Cardiac muscle cell (in vitro differentiated cells and primary cell): ENCODE measurements at regions not wholly inside any gene's neighbourhood (a gene's known extent, or its start where the extent isn't known, plus 50 kb on each side); places are given as distances from the start of the nearest gene placed in this dataset.
A peak's percentile ranks its signal among the peaks of the same experiment; 100 is the strongest.

Source experiments
- DNase-seq, 2 donors: peaks; one replicate each; pipeline versions ENCODE4 v3.0.0 to v3.0.0-alpha.2; 2010 to 2017; ENCODE audit warnings: low read depth in 1 of 2, low spot score in 1 of 2
- H3K27ac ChIP-seq: fragments of 200-600 bp; sonication (generic); 2 replicates; pipeline ENCODE4 v1.5.1; 2016
- H3K27me3 ChIP-seq: fragments of 200-600 bp; sonication (generic); 2 replicates; pipeline ENCODE4 v1.6.0; 2016; ENCODE audit warnings: control low read depth
- H3K36me3 ChIP-seq: fragments of 200-600 bp; sonication (generic); 2 replicates; pipeline ENCODE4 v1.5.1; 2016; ENCODE audit warnings: control low read depth
- H3K4me1 ChIP-seq: fragments of 200-600 bp; sonication (generic); 2 replicates; pipeline ENCODE4 v1.8.1; 2017; ENCODE audit warnings: low read depth, mild to moderate bottlenecking, mixed run types
- H3K4me3 ChIP-seq: fragments of 200-600 bp; sonication (generic); 2 replicates; pipeline ENCODE4 v1.5.1; 2016; ENCODE audit warnings: mild to moderate bottlenecking
- H3K9me3 ChIP-seq: fragments of 200-600 bp; sonication (generic); 2 replicates; pipeline ENCODE4 v1.5.1; 2017; ENCODE audit warnings: low read depth, mild to moderate bottlenecking, control low read depth
- TF ChIP-seq, protein P1 (sequence below): IDR thresholded peaks from 2 replicates; pipeline ENCODE4 v1.5.1; 2012; ENCODE audit warnings: low read depth, mild to moderate bottlenecking, low read length

DNA sequence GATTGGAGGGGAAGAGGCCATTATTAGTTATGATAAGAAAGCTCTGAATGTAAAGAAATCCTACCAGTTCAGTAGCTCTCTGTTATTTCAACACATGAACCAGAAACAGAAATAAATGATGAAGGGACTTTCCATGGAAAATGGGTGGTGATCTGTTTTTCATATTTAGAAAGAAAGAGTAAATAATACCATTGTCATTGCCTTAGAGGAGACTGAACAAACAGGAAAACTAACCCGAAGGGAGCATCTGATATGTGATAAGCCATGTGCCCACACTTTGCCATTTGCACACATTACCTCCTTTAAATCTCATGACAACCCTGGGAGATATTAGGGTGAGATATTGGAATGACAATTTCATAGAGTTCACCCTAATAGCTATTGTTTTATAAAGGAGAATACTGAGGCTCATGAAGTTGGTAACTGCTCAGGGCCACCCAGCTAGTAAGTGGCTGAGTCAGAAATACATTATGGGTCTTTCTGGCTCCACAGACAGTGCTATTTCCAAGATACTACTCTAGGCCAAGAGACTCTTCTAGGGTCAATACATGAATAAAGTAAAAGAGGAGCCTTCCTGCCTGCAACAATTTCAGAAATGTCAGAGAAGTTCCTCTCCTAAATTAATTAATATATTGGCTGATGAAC is 111.0 kb upstream of the SLIT3 start:
- TF ChIP-seq, protein P1, sequence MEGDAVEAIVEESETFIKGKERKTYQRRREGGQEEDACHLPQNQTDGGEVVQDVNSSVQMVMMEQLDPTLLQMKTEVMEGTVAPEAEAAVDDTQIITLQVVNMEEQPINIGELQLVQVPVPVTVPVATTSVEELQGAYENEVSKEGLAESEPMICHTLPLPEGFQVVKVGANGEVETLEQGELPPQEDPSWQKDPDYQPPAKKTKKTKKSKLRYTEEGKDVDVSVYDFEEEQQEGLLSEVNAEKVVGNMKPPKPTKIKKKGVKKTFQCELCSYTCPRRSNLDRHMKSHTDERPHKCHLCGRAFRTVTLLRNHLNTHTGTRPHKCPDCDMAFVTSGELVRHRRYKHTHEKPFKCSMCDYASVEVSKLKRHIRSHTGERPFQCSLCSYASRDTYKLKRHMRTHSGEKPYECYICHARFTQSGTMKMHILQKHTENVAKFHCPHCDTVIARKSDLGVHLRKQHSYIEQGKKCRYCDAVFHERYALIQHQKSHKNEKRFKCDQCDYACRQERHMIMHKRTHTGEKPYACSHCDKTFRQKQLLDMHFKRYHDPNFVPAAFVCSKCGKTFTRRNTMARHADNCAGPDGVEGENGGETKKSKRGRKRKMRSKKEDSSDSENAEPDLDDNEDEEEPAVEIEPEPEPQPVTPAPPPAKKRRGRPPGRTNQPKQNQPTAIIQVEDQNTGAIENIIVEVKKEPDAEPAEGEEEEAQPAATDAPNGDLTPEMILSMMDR, result no peak
- no peak for DNase-seq

DNA sequence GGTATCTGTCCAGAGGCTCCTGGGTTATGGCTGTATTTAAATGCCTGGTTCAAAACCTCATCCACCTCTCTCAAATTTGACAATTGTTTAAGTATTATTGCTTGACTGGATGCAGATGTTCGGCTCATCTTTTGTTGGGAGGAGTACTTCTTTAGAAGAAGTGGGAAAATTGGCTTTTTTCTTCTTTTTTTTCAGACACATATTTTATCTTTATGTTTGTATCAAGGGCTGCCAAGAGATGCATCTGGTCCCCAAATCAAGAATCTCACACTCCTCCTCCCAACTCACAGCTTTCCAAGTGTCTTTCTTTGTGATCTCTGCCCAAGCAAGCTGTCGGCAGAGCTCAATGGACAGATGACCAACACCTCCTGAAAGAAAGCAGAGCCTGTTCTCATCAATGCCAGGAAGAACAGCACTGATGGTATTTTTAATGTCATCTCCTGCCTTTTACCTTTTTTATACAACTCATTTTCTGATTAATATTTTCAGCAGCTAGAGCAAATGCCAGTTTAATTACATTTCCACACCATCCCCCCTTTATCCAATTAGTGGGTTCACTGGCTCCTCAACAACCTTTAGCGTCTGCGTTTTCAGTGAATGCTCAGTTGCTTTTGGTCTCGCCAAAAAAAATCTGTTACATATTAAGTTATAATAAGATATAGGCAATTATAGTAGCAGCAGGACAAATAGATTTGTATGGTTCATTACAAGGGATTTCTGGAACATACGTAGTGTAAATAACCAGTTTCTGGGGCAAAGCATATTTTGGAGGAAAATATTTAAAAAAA is 110.3 kb upstream of the SLIT3 start:
- TF ChIP-seq, protein P1, result no peak
- H3K9me3 ChIP-seq, result no peaks in the 10 kb centered on the region
- H3K4me1 ChIP-seq, result peaks cover 10% of the 10 kb centered on the region
- no peak for DNase-seq
- no peaks in the 10 kb centered on the region for H3K27me3 ChIP-seq
- H3K27ac ChIP-seq, result no peak overlapping the region
- H3K36me3 ChIP-seq, result no peaks in the 10 kb centered on the region
- H3K4me3 ChIP-seq, result no peak overlapping the region

More for the DNA sequence above, 111.0 kb upstream of the SLIT3 start:
- H3K4me1 ChIP-seq, result peaks cover 10% of the 10 kb centered on the region
- H3K27me3 ChIP-seq, result no peaks in the 10 kb centered on the region
- H3K36me3 ChIP-seq, result no peaks in the 10 kb centered on the region
- H3K4me3 ChIP-seq, result no peak overlapping the region
- H3K9me3 ChIP-seq, result no peaks in the 10 kb centered on the region
- no peak overlapping the region for H3K27ac ChIP-seq

DNA sequence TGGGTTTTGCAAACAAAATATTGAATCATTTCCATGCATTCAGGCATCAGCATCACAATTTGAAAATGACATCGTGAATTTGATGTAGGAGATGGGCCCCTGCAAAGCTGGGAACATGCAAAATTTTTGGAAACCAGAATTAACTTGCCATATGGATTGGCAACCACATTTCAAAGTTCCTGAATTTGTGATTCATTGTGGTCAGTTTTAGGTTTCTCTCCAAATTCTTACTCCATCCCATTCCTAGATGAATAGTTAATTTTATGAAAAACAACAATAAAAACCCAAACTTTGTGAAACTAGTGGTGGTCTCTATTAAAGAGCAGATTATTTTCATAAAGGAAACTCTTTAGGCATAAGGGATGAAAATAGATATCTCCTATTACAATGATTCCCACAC is 107.8 kb upstream of the SLIT3 start:
- DNase-seq, result no peak
- Histone ChIP-seq H3K27me3 (no peaks in the 10 kb centered on the region), H3K36me3 (no peaks in the 10 kb centered on the region), H3K4me1 (peaks cover 17% of the 10 kb centered on the region), H3K4me3 (no peak overlapping the region), H3K27ac (no peak overlapping the region), H3K9me3 (no peaks in the 10 kb centered on the region)
- TF ChIP-seq, protein P1, result no peak

DNA sequence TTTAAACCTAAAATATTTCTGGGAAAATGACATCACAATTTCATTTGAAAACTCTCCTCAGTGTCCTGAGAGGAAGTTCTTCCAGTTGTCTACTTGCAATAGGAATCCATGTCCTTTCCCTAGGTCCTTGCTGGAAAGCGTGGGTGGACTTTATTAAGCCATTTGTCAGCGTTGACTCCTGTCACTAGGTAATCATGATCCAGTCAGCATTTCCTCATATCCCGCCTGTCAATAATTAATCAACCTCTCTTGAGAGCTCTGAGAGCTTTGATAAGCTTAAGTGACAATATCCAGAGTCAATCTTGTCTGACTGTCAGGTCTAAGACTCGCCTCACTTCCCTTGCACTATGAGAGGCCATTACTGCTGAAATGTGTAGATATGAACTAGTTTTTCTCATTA is 107.2 kb upstream of the SLIT3 start:
- TF ChIP-seq, protein P1, result no peak
- H3K9me3 ChIP-seq, result no peaks in the 10 kb centered on the region
- no peaks in the 10 kb centered on the region for H3K27me3 ChIP-seq
- H3K4me1 ChIP-seq, result peaks cover 17% of the 10 kb centered on the region
- H3K4me3 ChIP-seq, result no peak overlapping the region
- DNase-seq, result peak in 1 of 2 donors; percentile 49
- no peaks in the 10 kb centered on the region for H3K36me3 ChIP-seq
- H3K27ac ChIP-seq, result no peak overlapping the region

DNA sequence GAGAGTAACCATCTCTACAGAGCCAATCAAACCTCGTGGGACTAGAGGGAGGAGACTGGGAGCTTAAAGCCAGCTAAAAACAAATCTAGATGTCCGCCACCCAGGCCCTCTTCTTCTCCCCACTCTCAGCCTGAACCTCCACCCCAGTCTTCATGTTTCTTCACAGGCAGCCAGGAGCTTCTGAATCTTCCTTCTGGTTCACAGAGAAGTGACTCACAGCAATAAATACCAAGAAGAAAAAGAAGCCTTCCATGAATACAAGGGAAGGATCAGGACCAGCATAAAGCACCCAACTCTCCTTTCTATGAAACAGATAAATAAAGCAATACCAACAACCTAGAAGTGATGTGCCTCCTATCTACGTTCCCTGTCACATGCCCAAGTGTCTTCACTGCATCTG is 103.3 kb upstream of the SLIT3 start:
- Histone ChIP-seq H3K9me3 (no peaks in the 10 kb centered on the region), H3K27me3 (no peaks in the 10 kb centered on the region), H3K36me3 (no peaks in the 10 kb centered on the region), H3K4me1 (peaks cover 13% of the 10 kb centered on the region), H3K4me3 (no peak overlapping the region), H3K27ac (no peak overlapping the region)
- no peak for DNase-seq
- TF ChIP-seq, protein P1, result no peak
